Germinal center (tissue), 1 donor: ENCODE measurements at regions not wholly inside any gene's neighbourhood (a gene's known extent, or its start where the extent isn't known, plus 50 kb on each side); places are given as distances from the start of the nearest gene placed in this dataset.
"Not testable (repeated sequence)": the region's sequence is repeated elsewhere in the genome, so short reads cannot be mapped to it uniquely, and the experiment has no call there.

Source experiments
- DNase-seq: peaks from one replicate; pipeline ENCODE4 v3.0.0; 2012; ENCODE audit warnings: mixed read lengths, low spot score

DNA sequence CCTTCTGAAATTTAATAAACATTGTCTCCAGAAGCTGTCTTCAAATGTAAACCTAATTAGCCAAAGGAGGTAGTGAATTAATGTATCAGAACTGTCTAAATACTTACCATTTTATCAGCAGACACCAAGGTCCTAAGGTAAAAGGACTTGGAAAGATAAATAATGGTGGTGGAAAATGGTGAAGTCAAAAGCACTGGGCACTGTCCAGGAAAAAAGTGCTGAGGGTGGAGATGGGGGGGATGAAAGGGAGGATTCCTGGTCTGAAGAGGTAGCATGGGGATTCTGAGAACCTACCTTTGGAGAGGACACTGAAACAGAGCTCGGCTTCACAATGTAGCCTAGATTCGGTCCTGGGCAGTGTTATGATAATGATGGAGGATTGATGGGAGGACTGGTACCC is 149.0 kb upstream of the DPH6 start:
- DNase-seq, result no peak

GRCh38 chr15:35696767-35697231 is 150.8 kb upstream of the DPH6 start:
- DNase-seq, result no peak

DNA sequence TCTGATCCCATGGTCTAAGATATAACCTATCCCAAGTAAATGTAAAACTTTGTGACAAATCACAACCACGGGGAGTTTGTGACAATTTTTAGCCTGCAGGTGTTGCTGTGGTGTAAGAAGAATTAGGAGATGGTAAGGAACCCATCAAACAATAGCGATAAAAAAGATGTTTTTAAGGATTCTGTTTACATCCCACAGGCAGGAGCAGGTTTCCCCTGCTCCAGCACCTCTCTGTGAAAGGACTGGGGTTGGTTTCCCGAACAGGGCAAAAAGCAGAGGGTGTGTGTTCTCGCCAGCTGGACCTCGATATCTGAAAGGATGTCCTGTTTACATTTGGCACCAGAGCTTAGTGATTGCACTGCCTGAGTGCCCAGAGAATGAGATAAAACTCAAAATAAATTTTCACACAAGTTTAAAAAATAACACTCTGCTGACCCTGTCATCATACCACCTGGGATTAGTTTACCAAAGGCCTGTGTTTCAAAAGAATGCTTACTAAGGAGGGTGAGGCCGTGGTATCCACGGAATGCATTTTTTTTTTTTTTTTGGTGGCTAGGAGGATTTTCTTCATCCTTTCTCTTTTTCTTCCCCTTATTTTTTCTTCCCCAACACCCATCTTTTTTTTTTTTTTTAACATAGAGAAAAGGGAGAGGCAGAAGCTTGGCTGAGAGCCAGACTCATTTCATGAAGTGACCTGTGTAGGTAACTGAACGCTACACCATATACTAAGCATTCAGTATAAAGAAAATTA is 151.8 kb upstream of the DPH6 start:
- DNase-seq, result no peak

DNA sequence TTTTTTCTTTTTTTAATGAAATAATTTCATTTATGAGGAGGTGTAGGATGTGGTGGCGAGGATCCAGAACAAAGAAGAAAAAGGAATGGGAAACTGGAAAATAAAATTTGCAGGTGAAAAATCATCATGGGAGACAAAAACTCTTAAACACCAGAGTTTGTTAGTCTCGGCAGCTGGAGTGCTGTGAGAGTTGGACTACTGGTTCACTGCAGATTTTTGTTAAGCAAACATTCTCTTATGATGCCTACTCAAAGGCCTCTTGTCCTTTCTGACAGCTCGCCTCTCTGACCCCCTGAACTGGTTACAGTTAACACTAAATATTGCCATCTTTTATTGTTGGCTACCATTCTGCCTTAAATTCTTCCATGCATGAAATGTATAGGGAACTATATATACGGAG is 152.4 kb upstream of the DPH6 start:
- DNase-seq, result no peak

DNA sequence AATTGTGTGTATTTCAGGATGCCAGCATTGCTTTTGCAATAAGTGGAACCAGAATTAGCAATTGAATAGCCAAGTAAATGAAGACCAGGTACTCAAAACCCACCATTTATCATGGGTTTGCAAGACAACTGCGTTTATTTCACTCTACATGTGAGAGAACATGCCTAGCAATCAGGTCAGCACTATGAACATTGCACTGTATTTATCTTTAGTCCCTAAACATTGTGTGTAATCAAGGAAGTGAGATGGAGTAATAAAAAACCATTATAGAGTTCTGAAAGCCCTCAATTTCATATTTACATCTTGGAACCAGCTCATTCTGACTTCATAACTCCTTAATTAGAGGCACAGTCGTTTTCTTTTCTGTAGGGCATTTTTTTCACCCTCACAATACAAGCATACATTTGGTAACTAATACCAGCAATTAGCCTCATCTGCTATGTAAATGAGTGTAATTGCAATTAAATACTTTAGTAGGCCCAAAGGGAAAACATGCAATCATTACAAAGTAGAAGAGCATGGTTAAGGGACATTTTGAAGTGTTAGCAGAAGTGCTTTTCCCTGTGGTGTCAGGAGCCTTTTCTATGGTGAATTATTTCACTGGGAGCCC is 153.1 kb upstream of the DPH6 start:
- no peak for DNase-seq

DNA sequence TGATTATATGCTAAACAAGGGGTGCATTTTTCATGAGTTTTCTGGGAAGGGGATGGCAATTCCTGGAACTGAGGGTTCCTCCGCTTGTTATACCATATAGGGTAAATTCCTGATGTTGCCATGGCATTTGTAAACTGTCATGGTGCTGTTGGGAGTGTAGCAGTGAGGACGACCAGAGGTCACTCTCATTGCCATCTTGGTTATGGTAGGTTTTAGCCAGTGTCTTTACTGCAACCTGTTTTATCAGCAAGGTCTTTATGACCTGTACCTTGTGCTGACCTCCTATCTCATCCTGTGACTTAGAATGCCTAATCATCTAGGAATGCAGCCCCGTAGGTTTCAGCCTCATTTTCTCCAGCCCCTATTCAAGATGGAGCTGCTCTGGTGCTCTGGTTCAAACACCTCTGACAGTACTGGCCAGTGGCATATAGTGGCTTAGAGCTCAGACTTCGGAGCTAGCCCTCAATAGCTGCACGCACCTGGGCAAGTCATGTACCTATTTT is 154.2 kb upstream of the DPH6 start:
- DNase-seq, result not testable (repeated sequence)

DNA sequence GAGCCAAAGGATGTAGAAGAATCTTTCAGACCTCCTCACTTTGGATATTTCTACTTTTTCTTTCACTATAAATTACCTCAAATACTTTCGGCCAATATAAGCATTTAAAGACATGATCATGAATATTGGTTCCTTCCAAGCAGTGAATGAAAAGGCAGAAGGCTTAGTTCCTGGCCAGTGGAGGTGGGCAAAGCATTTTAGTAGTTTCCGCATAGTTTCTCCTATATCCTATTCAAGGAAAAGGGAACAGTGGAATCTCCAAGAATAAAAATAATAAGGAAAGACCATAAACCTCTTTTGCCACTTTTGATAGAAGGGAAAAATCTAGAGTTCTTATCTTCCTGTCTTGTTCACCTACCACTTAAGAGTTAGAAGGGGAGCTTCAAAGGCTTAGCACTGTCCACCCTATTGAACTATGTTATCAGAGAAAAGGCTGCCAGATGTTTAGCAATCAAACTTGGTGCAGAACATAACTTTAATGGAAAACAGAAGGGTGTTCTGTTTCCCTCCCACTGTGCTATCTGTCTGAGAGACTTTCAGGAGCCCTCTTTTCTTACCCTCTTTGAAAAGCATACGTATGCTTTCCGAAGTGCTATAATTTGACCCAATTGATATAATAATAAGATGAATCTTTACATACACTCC is 155.6 kb upstream of the DPH6 start:
- DNase-seq, result no peak

DNA sequence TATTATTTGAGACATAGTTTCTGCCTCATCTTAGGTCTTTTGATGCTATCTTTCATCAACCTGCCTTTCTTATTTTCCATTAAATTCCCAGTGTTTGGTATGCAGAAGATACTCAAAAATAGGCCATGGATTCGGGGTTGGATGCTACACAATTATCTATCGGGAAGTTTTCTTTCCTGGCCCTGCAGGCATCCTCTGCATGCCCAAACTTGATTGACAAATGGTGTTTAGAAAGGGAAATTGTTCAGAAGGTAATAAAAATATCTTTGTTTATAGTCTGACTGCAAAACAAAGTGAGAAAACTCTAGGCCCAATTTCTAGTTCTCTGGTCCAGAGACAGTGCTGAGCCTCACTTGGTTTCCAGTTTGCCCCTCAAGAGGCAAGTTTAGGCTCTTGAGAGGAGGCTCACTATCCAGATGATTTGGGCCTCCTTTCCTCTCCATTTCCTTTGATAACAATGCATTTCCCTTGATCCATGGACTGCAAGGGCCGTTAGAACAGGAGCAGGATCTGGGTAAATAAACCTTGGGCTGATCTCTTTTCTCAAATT is 157.1 kb upstream of the DPH6 start:
- no peak for DNase-seq

- no peak for DNase-seq
These were observed 159.3 kb upstream of the DPH6 start for GRCh38 chr15:35705030-35705883.

- DNase-seq, result no peak
These were observed 160.1 kb upstream of the DPH6 start for GRCh38 chr15:35705884-35706585.

- no peak for DNase-seq
These were observed 167.0 kb upstream of the DPH6 start for GRCh38 chr15:35712956-35713355.

DNA sequence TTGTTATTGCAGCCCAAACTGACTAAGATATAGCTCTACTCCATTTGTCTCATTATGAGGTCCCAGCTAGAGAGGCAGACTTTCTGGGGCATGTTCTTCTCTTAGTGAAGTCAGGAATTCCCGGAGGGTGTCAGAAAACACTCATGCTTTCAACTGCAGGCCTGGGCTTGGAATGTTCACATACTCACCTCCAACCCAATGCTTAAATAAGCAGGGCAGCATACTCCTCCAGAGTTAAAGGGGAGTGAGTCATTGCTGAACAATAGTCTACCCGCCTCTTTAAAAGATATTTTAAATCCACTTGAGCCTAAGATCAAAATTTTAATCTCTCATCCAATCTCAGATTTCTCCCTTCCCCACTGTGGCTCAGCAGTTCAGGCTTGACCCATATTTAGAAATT is 167.8 kb upstream of the DPH6 start:
- no peak for DNase-seq

DNA sequence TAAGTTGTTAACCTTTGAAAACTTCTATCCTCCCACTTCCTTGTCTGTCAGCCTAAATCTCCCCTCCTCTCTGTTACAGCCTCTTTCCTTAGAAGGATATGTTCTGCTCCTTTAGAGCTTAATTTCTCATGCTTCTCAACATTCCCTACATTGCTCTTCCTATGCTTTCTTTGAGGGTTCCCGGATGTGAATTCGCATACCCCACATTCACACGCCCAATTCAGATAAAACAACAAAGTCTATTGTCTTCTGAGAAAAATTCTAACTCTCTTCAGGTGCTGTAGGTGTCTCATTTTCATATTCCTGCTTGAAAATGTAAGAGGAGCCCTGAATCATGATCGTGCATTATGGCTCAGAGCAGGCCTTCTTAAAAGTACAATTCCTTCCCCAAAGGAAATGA is 171.8 kb upstream of the DPH6 start:
- DNase-seq, result no peak

DNA sequence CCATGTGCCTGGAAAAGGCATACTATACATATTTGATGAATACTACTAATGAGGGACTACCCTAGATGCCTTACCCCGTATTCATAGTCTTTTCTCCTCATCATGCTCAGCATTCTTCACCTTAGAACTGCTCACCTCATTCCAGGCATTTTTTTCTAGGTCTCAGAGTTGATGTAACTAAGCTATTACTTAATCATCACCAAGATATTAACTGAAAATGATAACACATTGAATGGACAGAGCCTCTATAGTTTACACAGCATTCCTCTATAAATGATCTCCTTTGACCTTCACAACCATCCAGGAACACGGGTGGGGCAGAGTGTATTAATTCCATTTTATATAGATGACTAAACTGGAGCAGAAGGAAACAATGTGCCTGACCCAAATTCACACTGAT is 174.1 kb upstream of the DPH6 start:
- DNase-seq, result no peak

DNA sequence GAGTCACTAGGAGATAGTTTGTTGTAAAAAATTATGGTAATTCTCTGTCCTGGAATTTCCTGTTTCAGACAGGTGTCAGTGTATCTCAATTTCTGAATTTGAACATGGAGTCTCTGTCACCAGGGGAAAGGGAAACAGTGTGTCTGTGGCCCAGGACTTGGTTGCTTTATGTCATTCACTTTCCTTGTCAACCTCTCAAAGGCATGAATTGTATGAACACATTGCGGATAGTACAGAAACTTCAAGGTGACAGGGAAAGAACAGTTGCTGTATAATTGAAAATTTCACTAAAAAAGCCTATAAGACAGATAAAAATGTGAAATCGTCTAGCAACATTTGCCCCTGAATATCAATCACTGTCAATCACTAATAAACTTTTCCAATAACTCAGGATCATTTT is 175.0 kb upstream of the DPH6 start:
- no peak for DNase-seq

- no peak for DNase-seq
These were observed 175.8 kb upstream of the DPH6 start for GRCh38 chr15:35721751-35722150.

DNA sequence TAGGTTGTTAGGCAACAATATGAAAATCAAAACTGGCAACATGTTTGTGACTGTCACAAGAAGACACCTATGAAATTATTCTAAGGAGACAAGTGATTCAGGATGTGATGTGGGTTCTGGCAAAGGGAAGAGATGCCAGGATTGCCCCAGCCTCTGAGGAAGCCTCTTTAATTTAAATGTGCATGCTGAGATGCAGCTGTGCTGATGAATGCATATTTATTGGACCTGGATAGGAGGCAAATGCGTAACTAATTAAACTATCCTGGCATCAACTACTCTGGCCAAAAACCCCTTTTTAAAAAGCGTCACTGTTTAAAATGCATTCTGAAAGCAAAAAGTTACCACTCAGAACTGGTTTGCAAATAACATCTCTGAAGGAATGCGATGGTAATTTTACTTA is 176.5 kb upstream of the DPH6 start:
- no peak for DNase-seq

DNA sequence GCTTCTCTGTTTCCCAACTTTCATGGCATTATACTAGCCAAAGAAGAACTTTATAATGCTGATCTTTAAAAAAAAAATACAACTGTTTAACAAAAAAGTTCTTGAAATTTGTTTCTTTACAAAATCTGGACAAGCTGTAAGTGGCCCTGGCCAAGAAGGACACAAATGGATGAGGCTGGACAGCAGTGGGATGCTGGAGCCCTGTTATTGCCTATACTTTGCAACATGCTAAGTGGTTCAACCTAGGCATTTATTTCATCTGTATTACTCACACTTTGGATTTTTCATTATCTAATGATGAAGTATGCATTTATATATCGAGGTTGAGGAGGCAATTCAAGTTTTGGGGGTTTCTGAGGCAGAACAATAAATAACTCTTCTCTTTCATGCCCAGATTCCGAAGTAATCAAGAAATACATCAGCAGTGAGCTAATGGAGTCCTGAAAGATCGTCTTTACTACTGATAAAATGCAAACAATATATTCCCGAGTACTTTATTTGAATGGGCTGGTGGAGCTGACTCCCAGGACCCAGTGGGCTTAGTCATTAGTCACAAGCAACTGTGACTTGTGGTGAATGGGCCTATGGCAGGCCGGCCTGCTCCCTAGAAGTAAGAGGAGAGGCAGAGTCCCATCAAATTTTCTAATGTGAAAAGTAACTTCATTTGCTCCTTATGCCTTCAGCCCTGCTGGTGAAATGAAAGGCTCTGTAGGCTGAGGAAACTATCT is 177.3 kb upstream of the DPH6 start:
- DNase-seq, result no peak

DNA sequence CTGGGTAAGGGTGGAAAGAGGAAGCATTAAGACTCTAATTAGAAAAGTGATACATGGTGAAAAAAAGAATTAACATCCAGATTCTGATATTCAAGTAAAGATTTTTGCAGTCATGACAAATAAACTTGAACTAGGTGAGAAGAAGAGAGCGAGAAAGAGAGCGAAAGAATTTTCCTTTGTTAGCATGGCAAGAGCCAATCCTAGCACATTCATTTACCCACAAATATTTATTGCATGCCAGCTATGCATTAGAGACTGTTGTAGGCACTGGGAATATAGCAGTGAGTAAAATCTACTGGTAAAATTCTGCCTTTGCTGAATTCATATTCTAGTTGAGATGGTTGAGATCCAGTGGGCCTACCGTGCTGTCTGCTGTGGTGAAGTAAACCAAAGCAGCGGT is 177.9 kb upstream of the DPH6 start:
- no peak for DNase-seq

GRCh38 chr15:35724626-35725025 is 178.7 kb upstream of the DPH6 start:
- no peak for DNase-seq

GRCh38 chr15:35725353-35725752 is 179.4 kb upstream of the DPH6 start:
- DNase-seq, result no peak
